NT2/D1 (cell line): ENCODE measurements at regions not wholly inside any gene's neighbourhood (a gene's known extent, or its start where the extent isn't known, plus 50 kb on each side); places are given as distances from the start of the nearest gene placed in this dataset.

Experiments used
- YY1 ChIP-seq: IDR thresholded peaks from 2 replicates; pipeline ENCODE4 v1.6.1; 2011; ENCODE audit not compliant: insufficient read length, insufficient read depth
- ZNF274 ChIP-seq: IDR thresholded peaks from 2 replicates; pipeline ENCODE4 v1.6.1; 2011; ENCODE audit warnings: mild to moderate bottlenecking, low read depth, low read length

DNA sequence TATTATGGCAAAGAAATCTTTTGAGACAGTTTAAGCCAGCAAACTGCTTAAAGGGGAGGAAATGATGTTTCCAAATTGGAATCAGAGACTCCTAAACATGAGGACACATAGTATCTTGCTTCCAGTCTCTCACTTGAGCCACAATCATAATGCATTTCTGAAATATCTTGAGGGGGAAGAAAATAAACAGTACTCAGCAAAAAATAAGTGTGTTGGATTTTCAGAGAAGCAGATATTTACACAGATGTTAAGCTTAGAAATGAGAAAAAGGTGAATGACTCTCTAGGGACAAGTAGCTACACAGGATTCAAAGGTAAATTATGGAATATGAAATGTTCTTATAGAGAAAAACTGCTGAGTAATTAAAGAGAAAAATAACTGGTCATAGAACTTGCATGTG is 1583.6 kb downstream of the CDH8 start:
- no peak for TF ChIP-seq ZNF274
- TF ChIP-seq YY1 = no peak
